ENCODE measurements at regions not wholly inside any gene's neighbourhood (a gene's known extent, or its start where the extent isn't known, plus 50 kb on each side); places are given as distances from the start of the nearest gene placed in this dataset.

GRCh38 chr11:80861193-80861592, 1420.4 kb upstream of the TENM4 start:
- no peak for DNase-seq (ENCODE audit: low read depth, low spot score)
- in situ Hi-C loops (cut with HindIII; ENCODE audit: low sequenced_read_pairs): no loop called here
- no peak overlapping the region for H3K4me3 ChIP-seq (ENCODE audit: low read depth, low read length)
- TF ChIP-seq CTCF (IDR thresholded peaks at IDR 0.05; ENCODE audit: low read depth, low read length): no peak

GRCh38 chr11:80860632-80861031, 1419.8 kb upstream of the TENM4 start:
- peak; percentile 29 for DNase-seq (ENCODE audit: low read depth, low spot score)
- no peak for TF ChIP-seq CTCF (IDR thresholded peaks at IDR 0.05; ENCODE audit: low read depth, low read length)
- in situ Hi-C loops (cut with HindIII; ENCODE audit: low sequenced_read_pairs): no loop called here
- no peak overlapping the region for H3K4me3 ChIP-seq (ENCODE audit: low read depth, low read length)

GRCh38 chr11:80856066-80856465, 1415.2 kb upstream of the TENM4 start:
- in situ Hi-C loops (cut with HindIII; ENCODE audit: low sequenced_read_pairs): no loop called here

GRCh38 chr11:80855426-80855825, 1414.6 kb upstream of the TENM4 start:
- in situ Hi-C loops (cut with HindIII; ENCODE audit: low sequenced_read_pairs): no loop called here
- no peak for TF ChIP-seq CTCF (IDR thresholded peaks at IDR 0.05; ENCODE audit: low read depth, low read length)
- H3K4me3 ChIP-seq (ENCODE audit: low read depth, low read length): no peak overlapping the region
- no peak for DNase-seq (ENCODE audit: low read depth, low spot score)

More at GRCh38 chr11:80856066-80856465, 1415.2 kb upstream of the TENM4 start:
- TF ChIP-seq CTCF (IDR thresholded peaks at IDR 0.05; ENCODE audit: low read depth, low read length): no peak
- H3K4me3 ChIP-seq (ENCODE audit: low read depth, low read length): no peak overlapping the region
- peak; percentile 60 for DNase-seq (ENCODE audit: low read depth, low spot score)

GRCh38 chr11:80849253-80849652, 1408.4 kb upstream of the TENM4 start:
- in situ Hi-C loops (cut with HindIII; ENCODE audit: low sequenced_read_pairs): no loop called here
- no peak for DNase-seq (ENCODE audit: low read depth, low spot score)
- no peak overlapping the region for H3K4me3 ChIP-seq (ENCODE audit: low read depth, low read length)
- no peak for TF ChIP-seq CTCF (IDR thresholded peaks at IDR 0.05; ENCODE audit: low read depth, low read length)

GRCh38 chr11:80846979-80847378, 1406.1 kb upstream of the TENM4 start:
- no peak for TF ChIP-seq CTCF (IDR thresholded peaks at IDR 0.05; ENCODE audit: low read depth, low read length)
- in situ Hi-C loops (cut with HindIII; ENCODE audit: low sequenced_read_pairs): no loop called here
- DNase-seq (ENCODE audit: low read depth, low spot score): no peak

GRCh38 chr11:80846442-80846841, 1405.6 kb upstream of the TENM4 start:
- no peak for DNase-seq (ENCODE audit: low read depth, low spot score)
- H3K4me3 ChIP-seq (ENCODE audit: low read depth, low read length): no peak overlapping the region
- TF ChIP-seq CTCF (IDR thresholded peaks at IDR 0.05; ENCODE audit: low read depth, low read length): no peak
- in situ Hi-C loops (cut with HindIII; ENCODE audit: low sequenced_read_pairs): no loop called here

More at GRCh38 chr11:80846979-80847378, 1406.1 kb upstream of the TENM4 start:
- no peak overlapping the region for H3K4me3 ChIP-seq (ENCODE audit: low read depth, low read length)
